Left ventricle myocardium inferior (tissue), 1 donor: ENCODE measurements at regions not wholly inside any gene's neighbourhood (a gene's known extent, or its start where the extent isn't known, plus 50 kb on each side); places are given as distances from the start of the nearest gene placed in this dataset.

ENCODE experiments used
- DNase-seq: peaks from one replicate; pipeline ENCODE4 v3.0.0-alpha.2; 2020
- H3K27ac ChIP-seq: fragments of 200-600 bp; replicated peaks from 2 replicates; pipeline ENCODE4 v1.8.0; 2021
- H3K27me3 ChIP-seq: fragments of 200-600 bp; 2 replicates; pipeline ENCODE4 v1.8.0; 2021; ENCODE audit warnings: low read depth
- H3K36me3 ChIP-seq: fragments of 200-600 bp; 2 replicates; pipeline ENCODE4 v1.8.0; 2021
- H3K4me1 ChIP-seq: fragments of 200-600 bp; 2 replicates; pipeline ENCODE4 v1.8.0; 2021
- H3K4me3 ChIP-seq: fragments of 200-600 bp; 2 replicates; pipeline ENCODE4 v1.8.0; 2021; ENCODE audit warnings: mild to moderate bottlenecking, moderate library complexity
- H3K9me3 ChIP-seq: fragments of 200-600 bp; replicated peaks from 2 replicates; pipeline ENCODE4 v1.8.0; 2021
- intact Hi-C: fragments of 100-400 bp; cut with micrococcal nuclease; formaldehyde crosslinking; loops from one replicate; pipeline ENCODE4 v1.11.0; 2022
- TF ChIP-seq, protein P1 (sequence below): fragments of 200-600 bp; IDR thresholded peaks from 2 replicates; pipeline ENCODE4 v1.8.0; 2021; ENCODE audit warnings: antibody characterized with exemption, mild to moderate bottlenecking, borderline replicate concordance
- donor health status: DM: no; HTN: yes; CAD: no; lungs with severe emphysema.

DNA sequence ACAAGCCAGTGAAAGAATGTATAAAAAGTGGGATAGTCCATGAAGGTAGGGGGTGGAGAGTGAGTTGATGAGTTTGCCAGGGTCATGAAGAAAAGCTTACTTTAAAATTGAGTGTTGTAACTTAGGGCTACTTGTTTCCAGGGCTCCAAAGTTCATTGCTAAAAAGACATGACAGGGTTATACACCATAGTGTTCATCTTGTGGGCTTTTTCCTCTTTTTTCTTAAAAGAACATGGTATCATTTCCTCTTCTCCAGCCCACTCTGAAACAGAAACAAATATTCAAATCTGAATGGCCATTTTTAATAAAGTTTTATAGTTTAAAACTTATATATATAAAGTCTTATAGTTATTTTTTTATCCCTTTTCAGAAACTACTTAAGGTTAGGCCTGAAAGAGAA lies 115.7 kb upstream of the SMC2 start:
- TF ChIP-seq, protein P1, sequence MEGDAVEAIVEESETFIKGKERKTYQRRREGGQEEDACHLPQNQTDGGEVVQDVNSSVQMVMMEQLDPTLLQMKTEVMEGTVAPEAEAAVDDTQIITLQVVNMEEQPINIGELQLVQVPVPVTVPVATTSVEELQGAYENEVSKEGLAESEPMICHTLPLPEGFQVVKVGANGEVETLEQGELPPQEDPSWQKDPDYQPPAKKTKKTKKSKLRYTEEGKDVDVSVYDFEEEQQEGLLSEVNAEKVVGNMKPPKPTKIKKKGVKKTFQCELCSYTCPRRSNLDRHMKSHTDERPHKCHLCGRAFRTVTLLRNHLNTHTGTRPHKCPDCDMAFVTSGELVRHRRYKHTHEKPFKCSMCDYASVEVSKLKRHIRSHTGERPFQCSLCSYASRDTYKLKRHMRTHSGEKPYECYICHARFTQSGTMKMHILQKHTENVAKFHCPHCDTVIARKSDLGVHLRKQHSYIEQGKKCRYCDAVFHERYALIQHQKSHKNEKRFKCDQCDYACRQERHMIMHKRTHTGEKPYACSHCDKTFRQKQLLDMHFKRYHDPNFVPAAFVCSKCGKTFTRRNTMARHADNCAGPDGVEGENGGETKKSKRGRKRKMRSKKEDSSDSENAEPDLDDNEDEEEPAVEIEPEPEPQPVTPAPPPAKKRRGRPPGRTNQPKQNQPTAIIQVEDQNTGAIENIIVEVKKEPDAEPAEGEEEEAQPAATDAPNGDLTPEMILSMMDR, result no peak
- intact Hi-C loops, result no loop called here
- no peaks in the 10 kb centered on the region for H3K4me1 ChIP-seq
- H3K27ac ChIP-seq, result no peak overlapping the region
- no peak for DNase-seq
- H3K9me3 ChIP-seq, result no peaks in the 10 kb centered on the region
- H3K27me3 ChIP-seq, result no peaks in the 10 kb centered on the region
- H3K4me3 ChIP-seq, result no peak overlapping the region
- H3K36me3 ChIP-seq, result no peaks in the 10 kb centered on the region

DNA sequence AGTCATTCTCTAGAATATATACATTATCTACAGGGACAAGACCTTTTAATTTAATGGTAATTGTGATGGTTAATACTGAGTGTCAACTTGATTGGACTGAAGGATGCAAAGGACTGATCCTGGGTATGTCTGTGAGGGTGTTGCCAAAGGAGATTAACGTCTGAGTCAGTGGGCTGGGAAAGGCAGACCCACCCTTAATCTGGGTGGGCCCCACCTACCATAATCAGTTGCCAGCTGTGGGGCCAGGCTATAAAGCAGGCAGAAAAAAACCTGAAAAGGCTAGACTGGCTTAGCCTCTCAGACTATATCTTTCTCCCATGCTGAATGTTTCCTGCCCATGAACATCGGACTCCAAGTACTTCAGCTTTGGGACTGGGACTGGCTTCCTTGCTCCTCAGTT lies 112.2 kb upstream of the SMC2 start:
- TF ChIP-seq, protein P1, result no peak
- Histone ChIP-seq H3K4me3 (no peak overlapping the region), H3K36me3 (no peaks in the 10 kb centered on the region), H3K4me1 (no peaks in the 10 kb centered on the region), H3K9me3 (no peaks in the 10 kb centered on the region), H3K27ac (no peak overlapping the region), H3K27me3 (no peaks in the 10 kb centered on the region)
- intact Hi-C loops, result no loop called here
- no peak for DNase-seq

DNA sequence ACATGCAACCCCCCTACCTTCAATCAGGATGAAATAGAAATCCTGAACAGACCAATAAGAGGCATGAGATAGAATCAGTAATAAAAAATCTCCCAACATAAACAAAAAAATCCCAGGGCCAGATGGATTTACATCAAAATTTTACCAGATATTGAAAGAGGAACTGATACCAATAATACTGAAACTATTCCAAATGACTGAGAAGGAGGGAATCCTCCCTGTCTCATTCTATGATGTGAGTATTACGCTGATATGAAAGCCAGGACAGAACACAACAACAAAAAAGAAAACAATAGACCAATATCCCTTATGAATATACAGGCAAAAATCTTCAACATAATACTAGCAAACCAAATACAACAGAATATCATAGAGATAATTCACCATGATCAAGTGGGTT lies 109.0 kb upstream of the SMC2 start:
- TF ChIP-seq, protein P1, result no peak
- intact Hi-C loops, result no loop called here
- Histone ChIP-seq H3K27ac (no peak overlapping the region), H3K4me1 (no peaks in the 10 kb centered on the region), H3K9me3 (no peaks in the 10 kb centered on the region), H3K27me3 (no peaks in the 10 kb centered on the region), H3K36me3 (no peaks in the 10 kb centered on the region), H3K4me3 (no peak overlapping the region)
- DNase-seq, result no peak

DNA sequence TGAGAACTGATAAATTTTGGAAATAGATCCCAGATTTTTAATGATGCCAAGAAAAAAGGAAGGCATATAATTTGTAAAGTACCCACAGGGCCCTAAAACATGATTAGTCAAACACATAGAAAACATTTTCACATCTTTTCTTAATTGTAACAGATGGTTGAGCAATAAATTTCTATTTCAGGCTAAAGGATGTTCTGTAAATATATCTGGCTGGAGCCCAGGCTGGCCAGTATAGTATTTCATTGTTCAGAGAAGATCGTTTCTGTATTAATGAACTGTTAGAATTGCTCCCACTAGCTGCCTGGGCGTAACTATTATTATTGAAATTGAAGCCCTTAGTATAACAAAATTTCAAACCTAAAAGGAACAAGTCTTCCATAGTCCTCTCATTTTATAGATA lies 105.3 kb upstream of the SMC2 start:
- intact Hi-C loops, result no loop called here
- Histone ChIP-seq H3K27me3 (no peaks in the 10 kb centered on the region), H3K4me1 (no peaks in the 10 kb centered on the region), H3K4me3 (no peak overlapping the region), H3K27ac (no peak overlapping the region), H3K36me3 (no peaks in the 10 kb centered on the region), H3K9me3 (no peaks in the 10 kb centered on the region)
- DNase-seq, result no peak
- TF ChIP-seq, protein P1, result no peak

DNA sequence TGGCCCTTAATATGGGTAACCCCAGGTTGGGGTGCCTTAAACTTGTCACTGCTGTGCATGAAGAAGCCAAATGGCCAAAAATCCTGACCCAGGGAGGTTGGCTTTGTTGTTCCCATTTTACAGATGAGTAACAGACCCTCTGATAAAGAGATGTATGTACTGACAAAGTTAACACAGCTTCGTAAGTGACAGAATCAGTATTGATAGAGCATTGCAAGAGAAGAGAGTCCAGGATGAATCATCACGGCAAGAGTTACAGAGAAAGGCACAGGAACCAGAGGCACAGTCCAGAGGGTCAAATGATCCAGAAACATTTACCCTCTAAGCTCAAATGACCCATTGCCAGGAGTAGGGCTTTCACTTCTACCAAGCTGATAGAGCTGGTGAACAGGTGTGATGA lies 103.8 kb upstream of the SMC2 start:
- DNase-seq, result no peak
- H3K36me3 ChIP-seq, result no peaks in the 10 kb centered on the region
- no peak overlapping the region for H3K4me3 ChIP-seq
- TF ChIP-seq, protein P1, result no peak
- intact Hi-C loops, result no loop called here
- H3K9me3 ChIP-seq, result no peaks in the 10 kb centered on the region
- no peak overlapping the region for H3K27ac ChIP-seq
- no peaks in the 10 kb centered on the region for H3K4me1 ChIP-seq
- no peaks in the 10 kb centered on the region for H3K27me3 ChIP-seq

DNA sequence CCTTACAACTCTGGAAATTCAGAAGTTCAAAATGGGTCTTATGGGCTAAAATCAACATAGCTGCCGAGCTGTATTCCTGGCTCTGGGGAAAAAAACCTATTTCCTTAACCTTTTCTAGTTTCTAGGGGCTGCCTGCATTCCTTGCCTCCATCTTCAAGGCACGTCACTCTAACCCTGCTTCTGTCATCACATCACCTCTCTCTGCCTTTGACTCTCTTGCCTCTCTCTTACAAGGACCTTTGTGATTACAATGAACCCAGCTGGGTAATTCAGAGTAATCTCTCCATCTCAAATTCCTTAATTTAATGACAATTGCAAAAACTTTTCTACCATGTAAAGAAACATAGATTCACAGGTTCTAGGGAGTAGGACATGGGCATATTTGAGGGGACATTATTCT lies 103.1 kb upstream of the SMC2 start:
- intact Hi-C loops, result no loop called here
- Histone ChIP-seq H3K4me3 (no peak overlapping the region), H3K36me3 (no peaks in the 10 kb centered on the region), H3K27me3 (no peaks in the 10 kb centered on the region), H3K9me3 (no peaks in the 10 kb centered on the region), H3K27ac (no peak overlapping the region), H3K4me1 (no peaks in the 10 kb centered on the region)
- TF ChIP-seq, protein P1, result no peak
- DNase-seq, result no peak
